Fibroblast of lung (primary cell): ENCODE measurements at regions not wholly inside any gene's neighbourhood (a gene's known extent, or its start where the extent isn't known, plus 50 kb on each side); places are given as distances from the start of the nearest gene placed in this dataset.

Experiments
- CTCF ChIP-seq, 2 donors: IDR thresholded peaks in 1 of 2; conservative IDR thresholded peaks in 1 of 2; 1 replicate in 1 of 2; 2 replicates in 1 of 2; pipeline ENCODE4 v1.5.1; 2011 to 2012; ENCODE audit warnings: low read length in 2 of 2, control low read depth in 1 of 2, inconsistent platforms in 1 of 2, low read depth in 1 of 2, mild to moderate bottlenecking in 1 of 2
- EZH2 ChIP-seq: IDR thresholded peaks from 2 replicates; pipeline ENCODE4 v1.5.1; 2012; ENCODE audit warnings: low read length, control low read depth, mild to moderate bottlenecking; ENCODE audit errors: missing control alignments

GRCh38 chr6:105691971-105692370 lies 289.1 kb upstream of the PREP start:
- TF ChIP-seq EZH2: no peak
- TF ChIP-seq CTCF (conservative IDR thresholded peaks at IDR 0.05 in 1 of 2, IDR thresholded peaks at IDR 0.05 in 1 of 2; ENCODE audit: low read depth in 1 of 2, low read length in 2 of 2): no peak
